ENCODE measurements at regions not wholly inside any gene's neighbourhood (a gene's known extent, or its start where the extent isn't known, plus 50 kb on each side); places are given as distances from the start of the nearest gene placed in this dataset.

DNA sequence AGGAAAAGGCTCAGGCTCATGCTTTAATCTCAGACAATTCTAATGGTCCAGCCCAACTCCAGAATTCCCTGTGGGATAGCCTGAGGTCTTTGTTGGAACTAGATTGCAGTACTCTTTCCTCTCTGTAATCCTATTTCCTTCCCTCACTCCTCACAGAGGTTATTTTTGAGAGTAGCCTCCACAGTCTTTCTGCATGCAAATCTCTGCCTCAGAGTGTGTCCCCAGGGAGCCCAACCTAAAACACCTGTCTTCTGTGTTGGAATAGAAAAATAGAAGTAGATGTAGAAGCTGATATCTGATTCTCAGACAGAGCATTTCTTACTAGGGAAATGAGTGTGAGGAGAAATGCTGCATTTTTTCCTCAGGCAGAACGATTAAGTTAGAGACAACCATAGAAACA is 915.5 kb upstream of the EPHA5 start:
- no peaks in the 10 kb centered on the region for H3K4me1 ChIP-seq
- TF ChIP-seq, protein P1, sequence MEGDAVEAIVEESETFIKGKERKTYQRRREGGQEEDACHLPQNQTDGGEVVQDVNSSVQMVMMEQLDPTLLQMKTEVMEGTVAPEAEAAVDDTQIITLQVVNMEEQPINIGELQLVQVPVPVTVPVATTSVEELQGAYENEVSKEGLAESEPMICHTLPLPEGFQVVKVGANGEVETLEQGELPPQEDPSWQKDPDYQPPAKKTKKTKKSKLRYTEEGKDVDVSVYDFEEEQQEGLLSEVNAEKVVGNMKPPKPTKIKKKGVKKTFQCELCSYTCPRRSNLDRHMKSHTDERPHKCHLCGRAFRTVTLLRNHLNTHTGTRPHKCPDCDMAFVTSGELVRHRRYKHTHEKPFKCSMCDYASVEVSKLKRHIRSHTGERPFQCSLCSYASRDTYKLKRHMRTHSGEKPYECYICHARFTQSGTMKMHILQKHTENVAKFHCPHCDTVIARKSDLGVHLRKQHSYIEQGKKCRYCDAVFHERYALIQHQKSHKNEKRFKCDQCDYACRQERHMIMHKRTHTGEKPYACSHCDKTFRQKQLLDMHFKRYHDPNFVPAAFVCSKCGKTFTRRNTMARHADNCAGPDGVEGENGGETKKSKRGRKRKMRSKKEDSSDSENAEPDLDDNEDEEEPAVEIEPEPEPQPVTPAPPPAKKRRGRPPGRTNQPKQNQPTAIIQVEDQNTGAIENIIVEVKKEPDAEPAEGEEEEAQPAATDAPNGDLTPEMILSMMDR (IDR thresholded peaks at IDR 0.05), result no peak
- WGBS, 3 donors, result 63 to 67% (median 66%) methylated on average over 1 of the region's 1 CpG
- no peak for ATAC-seq
- no peak for DNase-seq
- H3K9me3 ChIP-seq, result no peaks in the 10 kb centered on the region
- intact Hi-C loops (cut with DNase I), result no loop called here
- H3K36me3 ChIP-seq (ENCODE audit: insufficient read depth in 1 of 2, low read depth in 1 of 2), result no peaks in the 10 kb centered on the region
- H3K4me3 ChIP-seq, result no peak overlapping the region
- no peak overlapping the region for H3K27ac ChIP-seq
- H3K27me3 ChIP-seq (ENCODE audit: insufficient read depth in 3 of 3, low read length in 2 of 3), result no peaks in the 10 kb centered on the region

- Histone ChIP-seq H3K9me3 (no peaks in the 10 kb centered on the region), H3K4me3 (no peak overlapping the region), H3K4me1 (no peaks in the 10 kb centered on the region), H3K36me3 (ENCODE audit: insufficient read depth in 1 of 2, low read depth in 1 of 2) (no peaks in the 10 kb centered on the region), H3K27me3 (ENCODE audit: insufficient read depth in 3 of 3, low read length in 2 of 3) (no peaks in the 10 kb centered on the region), H3K27ac (no peak overlapping the region)
- DNase-seq, result no peak
- WGBS, 3 donors, result 9 to 15% (median 11%) methylated on average over 2 of the region's 2 CpGs
- no peak for ATAC-seq
- intact Hi-C loops (cut with DNase I), result no loop called here
- TF ChIP-seq, protein P1 (IDR thresholded peaks at IDR 0.05), result no peak
Measured at GRCh38 chr4:66577922-66578321, 907.6 kb upstream of the EPHA5 start.

- TF ChIP-seq, protein P1 (IDR thresholded peaks at IDR 0.05), result no peak
- Histone ChIP-seq H3K9me3 (no peaks in the 10 kb centered on the region), H3K4me1 (no peaks in the 10 kb centered on the region), H3K4me3 (no peak overlapping the region), H3K27me3 (ENCODE audit: insufficient read depth in 3 of 3, low read length in 2 of 3) (no peaks in the 10 kb centered on the region), H3K27ac (no peak overlapping the region), H3K36me3 (ENCODE audit: insufficient read depth in 1 of 2, low read depth in 1 of 2) (no peaks in the 10 kb centered on the region)
- peak in 1 of 2 donors; percentile 29 for DNase-seq
- no peak for ATAC-seq
- intact Hi-C loops (cut with DNase I), result no loop called here
- WGBS, 3 donors, result 65 to 80% (median 76%) methylated on average over 11 of the region's 11 CpGs
Measured at GRCh38 chr4:66575008-66575696, 904.9 kb upstream of the EPHA5 start.

DNA sequence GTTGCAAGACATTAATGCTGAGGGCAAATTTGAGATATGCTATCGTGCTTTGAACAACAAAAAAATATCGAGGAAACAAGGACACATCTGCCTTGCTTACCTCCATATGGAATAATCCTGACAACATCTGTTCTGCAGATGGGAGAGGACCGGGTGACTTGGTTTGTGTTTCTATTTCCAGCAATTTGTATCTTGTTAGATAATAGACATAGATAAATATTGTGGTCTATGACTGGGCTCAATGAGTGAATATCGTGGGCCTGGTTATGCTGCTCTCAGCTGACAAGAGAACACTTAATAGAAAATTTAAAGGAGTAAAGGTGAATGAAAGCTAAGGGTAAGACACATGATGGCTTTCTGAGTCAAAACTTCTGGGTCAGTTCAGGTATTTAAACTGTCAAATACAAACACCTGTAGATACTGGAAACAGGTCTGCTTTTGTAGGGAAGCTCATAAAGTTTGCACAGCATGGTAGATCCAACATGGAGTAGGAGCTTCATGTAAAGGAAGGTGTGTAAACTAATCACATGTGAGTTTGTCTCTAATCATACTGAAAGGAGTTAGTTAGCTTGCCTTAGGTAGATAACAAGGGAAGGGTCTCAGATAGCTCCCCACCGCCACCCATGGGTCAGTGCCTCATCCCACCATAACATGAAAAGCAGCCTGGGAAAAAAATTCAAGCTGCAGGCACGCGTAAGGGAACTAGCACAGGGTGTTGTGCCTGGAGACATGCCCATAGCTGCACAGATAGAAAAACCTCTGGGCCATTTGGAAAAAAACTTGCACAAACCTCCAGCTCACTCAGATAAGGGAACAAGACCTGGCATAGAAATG is 904.1 kb upstream of the EPHA5 start:
- H3K4me3 ChIP-seq, result no peak overlapping the region
- ATAC-seq, result no peak
- TF ChIP-seq, protein P1 (IDR thresholded peaks at IDR 0.05), result no peak
- 79 to 85% (median 85%) methylated on average over 7 of the region's 7 CpGs for WGBS, 3 donors
- H3K36me3 ChIP-seq (ENCODE audit: insufficient read depth in 1 of 2, low read depth in 1 of 2), result no peaks in the 10 kb centered on the region
- intact Hi-C loops (cut with DNase I), result no loop called here
- no peak for DNase-seq
- H3K27me3 ChIP-seq (ENCODE audit: insufficient read depth in 3 of 3, low read length in 2 of 3), result no peaks in the 10 kb centered on the region
- no peaks in the 10 kb centered on the region for H3K9me3 ChIP-seq
- H3K27ac ChIP-seq, result no peak overlapping the region
- no peaks in the 10 kb centered on the region for H3K4me1 ChIP-seq
